ENCODE measurements at regions not wholly inside any gene's neighbourhood (a gene's known extent, or its start where the extent isn't known, plus 50 kb on each side); places are given as distances from the start of the nearest gene placed in this dataset.
"Not testable (repeated sequence)": the region's sequence is repeated elsewhere in the genome, so short reads cannot be mapped to it uniquely, and the experiment has no call there.

- H3K27ac ChIP-seq; H3K4me3 ChIP-seq; DNase-seq; H3K36me3 ChIP-seq; intact Hi-C loops (cut with DNase I; ENCODE audit: low total_unique reads); H3K9me3 ChIP-seq; H3K4me1 ChIP-seq; H3K27me3 ChIP-seq (replicated peaks in 1 of 7): not testable (repeated sequence)
Observed at GRCh38 chr7:76875760-76876159, 156.4 kb downstream of the SPDYE17 start.

- WGBS, 5 donors = 43 to 100% (median 70%) methylated on average over 1 of the region's 1 CpG
- intact Hi-C loops (cut with DNase I; ENCODE audit: low total_unique reads); H3K4me3 ChIP-seq; DNase-seq; H3K9me3 ChIP-seq; H3K27ac ChIP-seq; H3K27me3 ChIP-seq (replicated peaks in 1 of 7); H3K4me1 ChIP-seq; H3K36me3 ChIP-seq: not testable (repeated sequence)
Observed at GRCh38 chr7:76870504-76870808, 161.7 kb downstream of the SPDYE17 start.

DNA sequence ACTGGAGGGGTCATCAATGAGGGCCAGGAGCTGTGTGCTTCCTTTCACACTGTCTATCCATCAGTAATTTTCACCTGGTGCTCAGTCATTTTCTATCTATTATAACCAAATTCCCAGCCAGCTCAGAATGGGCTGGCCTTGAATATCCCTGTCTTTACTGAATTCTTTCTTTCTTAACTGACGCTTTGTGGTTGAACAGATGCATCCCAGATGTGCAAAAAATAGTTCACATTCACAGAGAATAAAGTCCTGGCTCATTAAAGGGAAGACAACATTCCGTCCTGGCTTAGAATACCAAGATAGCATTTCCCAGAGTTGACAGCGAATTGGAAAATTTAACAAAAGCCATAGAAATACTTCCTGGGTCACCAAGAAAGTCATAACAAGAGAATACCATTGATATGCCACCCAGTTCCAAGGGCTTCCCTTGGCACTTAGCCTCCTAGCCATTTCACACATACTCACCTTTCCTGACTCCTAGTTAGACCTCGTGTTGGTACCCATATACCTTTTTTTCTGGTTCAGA lies 164.7 kb downstream of the SPDYE17 start:
- H3K27me3 ChIP-seq (replicated peaks in 1 of 7); H3K4me1 ChIP-seq; DNase-seq; H3K9me3 ChIP-seq; H3K36me3 ChIP-seq; intact Hi-C loops (cut with DNase I; ENCODE audit: low total_unique reads); H3K4me3 ChIP-seq; H3K27ac ChIP-seq: not testable (repeated sequence)
- WGBS, 5 donors = 81 to 98% (median 90%) methylated on average over 2 to 4 of the region's 4 CpGs

DNA sequence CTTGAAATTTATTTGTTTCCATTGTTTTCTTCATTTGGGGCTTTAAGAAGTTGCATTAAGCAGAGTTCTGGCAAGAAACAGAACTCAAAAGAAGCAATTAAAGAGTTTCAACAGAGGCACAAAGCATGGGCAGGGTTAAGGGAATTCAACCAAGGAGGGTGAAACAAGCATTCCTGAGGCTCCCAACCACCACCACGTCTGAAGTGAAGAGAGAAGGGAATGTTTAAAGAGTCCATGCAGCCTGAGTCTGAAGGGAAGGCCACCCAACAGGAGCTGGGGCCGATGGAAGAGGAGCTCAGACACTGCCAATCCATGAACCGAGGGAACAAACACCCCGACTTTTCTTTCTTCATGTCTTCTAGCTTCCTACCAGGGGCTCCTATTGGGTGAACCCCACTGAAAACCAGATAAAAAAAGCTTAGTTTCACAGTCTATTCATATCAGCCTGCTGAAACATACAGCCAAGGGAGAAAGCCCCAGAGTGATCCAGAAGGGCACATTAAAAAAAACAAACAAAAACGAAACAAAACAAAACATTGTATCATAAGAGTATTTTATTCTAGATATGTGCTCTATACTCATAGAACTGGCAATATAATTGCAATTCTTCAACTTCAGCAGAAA lies 168.9 kb downstream of the SPDYE17 start:
- H3K27ac ChIP-seq; H3K4me1 ChIP-seq; H3K4me3 ChIP-seq; intact Hi-C loops (cut with DNase I; ENCODE audit: low total_unique reads); DNase-seq; H3K9me3 ChIP-seq; H3K36me3 ChIP-seq; H3K27me3 ChIP-seq (replicated peaks in 1 of 7): not testable (repeated sequence)
- 71 to 94% (median 88%) methylated on average over 1 of the region's 5 CpGs for WGBS, 5 donors

DNA sequence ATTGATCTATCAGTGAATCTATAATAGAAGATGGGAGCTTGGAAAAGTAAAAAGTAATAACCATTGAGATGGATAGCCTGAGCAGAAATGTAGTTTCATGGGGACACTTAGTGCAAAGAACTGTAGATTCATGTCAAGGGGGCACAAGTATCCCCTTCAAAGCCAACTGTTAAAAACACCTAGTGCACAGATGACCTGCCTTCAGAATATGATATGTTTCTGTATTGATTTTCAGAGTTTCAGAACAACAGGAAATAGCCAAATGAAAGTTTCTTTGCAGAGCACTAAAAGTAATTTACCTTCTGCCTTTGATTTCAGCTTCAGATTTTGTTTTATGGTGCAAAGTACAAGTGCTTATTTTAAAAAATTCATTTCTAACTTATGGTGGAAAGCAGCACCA lies 169.9 kb downstream of the SPDYE17 start:
- intact Hi-C loops (cut with DNase I; ENCODE audit: low total_unique reads); H3K9me3 ChIP-seq; H3K27ac ChIP-seq; DNase-seq; H3K4me1 ChIP-seq; H3K27me3 ChIP-seq (replicated peaks in 1 of 7); H3K36me3 ChIP-seq; H3K4me3 ChIP-seq: not testable (repeated sequence)

GRCh38 chr7:76859933-76860332 lies 172.2 kb downstream of the SPDYE17 start:
- intact Hi-C loops (cut with DNase I; ENCODE audit: low total_unique reads); H3K4me3 ChIP-seq; H3K27ac ChIP-seq; H3K27me3 ChIP-seq (replicated peaks in 1 of 7); DNase-seq; H3K4me1 ChIP-seq; H3K36me3 ChIP-seq; H3K9me3 ChIP-seq: not testable (repeated sequence)
- WGBS, 5 donors = 66 to 85% (median 74%) methylated on average over 5 of the region's 5 CpGs

- intact Hi-C loops (cut with DNase I; ENCODE audit: low total_unique reads); H3K9me3 ChIP-seq; H3K4me3 ChIP-seq; DNase-seq; H3K4me1 ChIP-seq; H3K27ac ChIP-seq; H3K36me3 ChIP-seq; H3K27me3 ChIP-seq (replicated peaks in 1 of 7): not testable (repeated sequence)
Observed at GRCh38 chr7:76854631-76855030, 177.5 kb downstream of the SPDYE17 start.

- 57 to 75% (median 63%) methylated on average over 6 of the region's 6 CpGs for WGBS, 5 donors
- DNase-seq; H3K4me1 ChIP-seq; H3K4me3 ChIP-seq; H3K9me3 ChIP-seq; intact Hi-C loops (cut with DNase I; ENCODE audit: low total_unique reads); H3K36me3 ChIP-seq; H3K27me3 ChIP-seq (replicated peaks in 1 of 7); H3K27ac ChIP-seq: not testable (repeated sequence)
Observed at GRCh38 chr7:76852787-76853584, 179.2 kb downstream of the SPDYE17 start.

GRCh38 chr7:76852362-76852761 lies 179.8 kb downstream of the SPDYE17 start:
- H3K4me1 ChIP-seq; H3K36me3 ChIP-seq; DNase-seq; H3K9me3 ChIP-seq; H3K4me3 ChIP-seq; H3K27me3 ChIP-seq (replicated peaks in 1 of 7); H3K27ac ChIP-seq; intact Hi-C loops (cut with DNase I; ENCODE audit: low total_unique reads): not testable (repeated sequence)
- 67% methylated on average over 1 of the region's 1 CpG; no CpG with 5 or more reads in 4 of the 5 donors for WGBS, 5 donors

DNA sequence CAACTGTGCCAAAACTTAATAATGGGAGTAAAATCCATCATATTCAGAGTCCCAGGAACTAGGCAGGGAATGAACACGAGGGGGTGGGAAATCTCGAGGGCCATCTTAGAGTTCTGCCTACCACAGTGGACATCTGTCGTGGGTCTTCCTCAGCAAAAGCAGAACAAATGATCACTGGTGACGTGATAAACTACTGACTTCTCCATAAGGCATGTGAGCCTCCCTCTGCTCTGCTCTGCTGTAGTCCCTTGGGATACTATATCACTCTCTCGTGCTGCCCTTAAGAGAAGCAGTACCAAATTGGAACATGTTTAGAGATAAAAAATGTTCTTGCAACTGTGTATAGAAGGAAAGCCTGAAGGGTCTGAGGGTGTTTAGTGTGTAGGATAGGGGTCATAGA lies 180.5 kb downstream of the SPDYE17 start:
- DNase-seq; H3K4me1 ChIP-seq; H3K4me3 ChIP-seq; intact Hi-C loops (cut with DNase I; ENCODE audit: low total_unique reads); H3K9me3 ChIP-seq; H3K36me3 ChIP-seq; H3K27me3 ChIP-seq (replicated peaks in 1 of 7); H3K27ac ChIP-seq: not testable (repeated sequence)
- WGBS, 5 donors = 46 to 85% (median 71%) methylated on average over 3 to 5 of the region's 5 CpGs

DNA sequence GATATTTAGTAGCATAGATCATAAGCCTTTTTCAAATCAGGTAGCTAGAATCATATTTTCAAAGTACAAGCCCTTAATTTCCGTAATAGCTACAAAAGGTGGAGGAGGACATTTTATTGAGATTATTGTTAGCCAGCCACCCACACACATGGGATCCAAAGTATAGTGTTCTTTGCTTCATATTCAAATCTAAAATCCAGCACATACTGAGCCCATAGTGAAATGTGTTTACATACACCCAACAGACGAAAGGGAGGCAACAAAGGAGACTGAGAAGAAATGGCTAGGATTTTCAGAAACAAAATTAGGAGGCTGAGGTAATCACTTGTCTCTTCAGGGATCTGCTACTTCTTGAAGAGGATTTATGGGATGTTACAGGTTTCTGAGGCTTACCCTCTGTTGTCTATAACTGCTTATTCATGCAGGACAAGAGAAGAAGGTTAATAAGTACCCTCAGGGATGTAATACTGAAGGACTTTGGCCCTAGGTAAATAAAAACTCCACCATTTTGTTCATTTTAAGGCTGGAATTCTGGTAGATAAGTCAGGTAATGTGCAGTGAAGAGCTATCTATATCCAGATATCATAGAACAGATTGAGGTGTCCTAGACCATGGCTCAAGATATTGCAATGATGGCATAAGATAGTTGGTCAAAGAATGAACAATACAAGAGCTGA lies 182.1 kb downstream of the SPDYE17 start:
- H3K4me3 ChIP-seq; H3K27me3 ChIP-seq (replicated peaks in 1 of 7); H3K9me3 ChIP-seq; DNase-seq; H3K4me1 ChIP-seq; intact Hi-C loops (cut with DNase I; ENCODE audit: low total_unique reads); H3K27ac ChIP-seq; H3K36me3 ChIP-seq: not testable (repeated sequence)
- WGBS, 5 donors = 84 to 97% (median 87%) methylated on average over 2 of the region's 2 CpGs
